Right lung (tissue), 2 donors: ENCODE measurements at regions not wholly inside any gene's neighbourhood (a gene's known extent, or its start where the extent isn't known, plus 50 kb on each side); places are given as distances from the start of the nearest gene placed in this dataset.
"Not testable (repeated sequence)": the region's sequence is repeated elsewhere in the genome, so short reads cannot be mapped to it uniquely, and the experiment has no call there.

Source experiments
- DNase-seq, 2 donors: peaks; one replicate each; pipeline ENCODE4 v3.0.0-alpha.2; 2013

DNA sequence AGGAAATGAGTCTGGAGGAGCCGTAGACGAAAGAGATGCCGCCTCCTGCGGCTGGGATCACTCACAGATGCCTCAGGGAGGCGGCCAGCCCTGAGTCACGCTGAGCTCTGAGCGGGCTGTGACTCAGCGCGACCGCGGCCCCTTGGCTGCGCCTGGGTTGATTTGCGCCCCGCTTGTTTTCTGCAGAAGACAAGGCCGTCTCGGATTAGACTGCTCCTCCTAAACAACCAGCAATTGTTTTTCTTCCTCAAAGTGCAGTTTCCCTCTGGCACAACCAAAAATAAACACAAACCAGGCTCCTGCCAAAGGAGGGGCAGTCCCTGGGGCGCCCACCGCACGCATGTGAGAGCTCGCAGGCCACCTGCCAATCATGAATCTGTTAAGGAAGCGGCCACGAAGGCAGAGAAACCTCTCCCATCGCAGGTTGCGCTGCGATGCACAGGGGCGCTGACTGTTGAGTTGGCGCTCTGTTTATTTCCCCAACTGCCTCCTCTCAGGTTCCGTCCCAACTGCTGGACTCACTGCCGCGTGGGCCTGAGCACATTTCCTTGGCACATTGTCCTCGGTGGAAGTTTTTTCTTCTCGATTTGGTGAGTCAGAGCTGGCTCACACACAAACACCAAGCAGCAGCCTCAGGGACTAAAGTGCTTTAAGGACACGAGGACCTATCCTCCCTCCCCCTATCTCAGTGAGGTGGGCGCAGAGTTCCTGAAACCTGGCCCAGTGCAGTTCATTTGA is 85.2 kb upstream of the NDUFV2 start:
- DNase-seq, result no peak

DNA sequence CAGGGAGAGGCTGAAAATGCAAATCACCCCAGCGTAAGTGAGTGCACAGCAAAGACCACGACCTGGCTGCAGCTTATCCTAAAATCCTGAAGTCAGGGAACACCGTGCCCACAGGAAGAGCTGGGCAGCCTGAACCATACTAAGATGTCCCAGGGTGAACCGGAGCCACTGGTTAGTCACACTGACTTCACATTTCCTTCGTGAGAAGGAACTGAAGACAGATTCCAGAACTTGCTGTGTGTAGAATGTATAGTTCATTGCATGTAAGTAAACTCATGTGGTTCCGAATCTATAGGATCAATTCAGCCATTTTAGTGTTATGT is 84.6 kb upstream of the NDUFV2 start:
- no peak for DNase-seq

DNA sequence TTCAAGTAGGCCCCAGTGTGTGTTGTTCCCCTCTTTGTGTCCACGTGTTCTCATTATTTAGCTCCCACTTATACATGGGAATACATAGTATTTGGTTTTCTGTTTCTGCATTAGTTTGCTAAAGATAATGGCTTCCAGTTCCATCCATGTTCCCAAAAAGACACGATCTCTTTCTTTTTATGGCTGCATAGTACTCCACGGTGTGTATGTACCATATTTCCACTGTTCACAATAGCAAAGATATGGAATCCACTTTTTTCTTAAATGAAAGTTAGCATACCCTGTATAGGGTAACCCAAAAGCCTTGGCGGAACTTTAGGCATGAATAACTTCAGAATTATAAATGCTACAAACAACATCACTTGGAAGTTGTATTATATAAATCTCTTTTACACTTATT is 83.4 kb upstream of the NDUFV2 start:
- DNase-seq, result no peak

DNA sequence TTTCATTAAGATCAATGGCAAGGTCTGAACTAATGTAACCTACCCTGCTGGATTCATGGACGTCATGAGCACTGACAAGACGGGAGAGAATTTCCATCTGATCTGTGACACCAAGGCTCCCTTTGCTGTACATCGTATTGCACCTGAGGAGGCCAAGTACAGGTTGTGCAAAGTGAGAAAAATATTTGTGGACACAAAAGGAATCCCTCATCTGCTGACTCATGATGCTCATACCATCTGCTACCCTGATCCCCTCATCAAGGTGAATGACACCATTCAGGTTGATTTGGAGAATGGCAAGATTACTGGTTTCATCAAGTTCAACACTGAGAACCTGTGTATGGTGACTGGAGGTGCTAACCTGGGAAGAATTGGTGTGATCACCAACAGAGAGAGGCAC is 82.3 kb upstream of the NDUFV2 start:
- no peak for DNase-seq

DNA sequence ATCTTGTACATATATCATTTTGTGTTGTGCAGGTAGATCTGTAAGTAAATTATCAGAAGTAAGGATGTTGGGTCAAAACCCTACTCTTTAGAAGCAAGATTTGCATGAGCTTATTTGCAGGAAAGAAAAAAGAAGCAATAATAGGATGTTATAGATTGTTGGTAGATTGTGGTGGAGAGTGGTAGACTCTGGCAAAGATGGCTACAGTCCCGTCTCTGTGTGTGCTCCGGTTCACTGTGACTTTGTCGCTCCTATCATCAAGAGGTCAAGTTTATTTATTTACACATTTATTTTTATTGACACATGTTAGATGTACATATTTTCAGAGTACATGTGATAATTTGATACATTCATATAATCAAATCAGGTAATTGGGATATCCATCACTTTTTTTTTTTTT is 81.0 kb upstream of the NDUFV2 start:
- no peak for DNase-seq

DNA sequence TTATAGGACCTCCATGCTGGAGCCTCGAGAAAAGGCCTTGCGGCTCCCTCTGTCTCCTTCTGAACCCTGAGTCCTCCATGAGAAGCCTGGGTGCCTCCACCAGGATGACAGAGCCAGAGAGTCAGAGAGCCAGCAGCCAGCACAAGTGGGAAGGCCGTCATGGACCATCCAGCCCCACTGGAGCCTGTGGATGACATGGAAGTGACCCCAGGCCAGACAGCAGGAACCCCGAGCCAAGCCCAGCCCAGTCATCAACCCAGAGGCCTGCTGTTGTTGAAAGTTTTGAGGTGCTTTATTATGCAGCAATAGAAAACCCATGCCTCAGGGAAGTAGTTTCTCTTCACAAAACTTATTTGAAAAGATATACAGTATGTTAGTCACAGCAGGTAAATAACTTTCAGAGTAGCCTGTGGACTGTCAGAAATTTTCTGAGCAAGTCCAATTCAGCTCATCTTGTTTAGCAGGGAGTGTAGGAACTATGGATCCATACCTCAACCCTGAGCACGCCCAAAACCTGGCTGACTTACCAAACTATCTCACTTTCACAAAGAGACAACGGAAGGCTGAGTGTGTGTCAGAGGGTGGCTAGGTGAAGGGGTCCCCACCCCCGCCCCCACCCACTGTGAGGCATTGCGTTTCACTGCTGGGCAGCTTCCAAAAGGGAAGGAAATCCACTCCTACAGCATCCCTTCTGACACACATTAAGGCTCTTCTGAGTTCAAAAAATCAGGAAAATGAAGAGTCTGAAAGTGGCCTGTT is 79.9 kb upstream of the NDUFV2 start:
- no peak for DNase-seq

DNA sequence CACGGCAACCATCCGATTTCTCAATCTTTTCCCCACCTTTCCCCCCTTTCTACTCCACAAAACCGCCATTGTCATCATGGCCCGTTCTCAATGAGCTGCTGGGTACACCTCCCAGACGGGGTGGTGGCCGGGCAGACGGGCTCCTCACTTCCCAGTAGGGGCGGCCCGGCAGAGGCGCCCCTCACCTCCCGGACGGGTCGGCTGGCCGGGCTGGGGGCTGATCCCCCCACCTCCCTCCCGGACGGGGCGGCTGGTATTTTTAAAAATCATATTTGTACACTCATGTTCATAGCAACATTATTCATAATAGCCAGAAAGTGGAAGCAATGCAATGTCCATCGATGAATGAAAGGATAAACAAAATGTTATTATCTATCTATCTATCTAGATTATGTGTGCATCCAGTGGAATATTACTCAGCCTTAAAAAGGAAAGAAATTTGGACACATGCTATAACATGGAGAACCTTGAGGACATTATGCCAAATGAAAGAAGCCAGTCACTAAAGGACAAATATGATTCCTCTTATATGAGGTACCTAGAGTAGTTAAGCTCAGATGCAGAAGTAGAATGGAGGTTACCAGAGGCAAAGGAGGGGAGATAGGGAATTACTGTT is 78.4 kb upstream of the NDUFV2 start:
- not testable (repeated sequence) for DNase-seq

DNA sequence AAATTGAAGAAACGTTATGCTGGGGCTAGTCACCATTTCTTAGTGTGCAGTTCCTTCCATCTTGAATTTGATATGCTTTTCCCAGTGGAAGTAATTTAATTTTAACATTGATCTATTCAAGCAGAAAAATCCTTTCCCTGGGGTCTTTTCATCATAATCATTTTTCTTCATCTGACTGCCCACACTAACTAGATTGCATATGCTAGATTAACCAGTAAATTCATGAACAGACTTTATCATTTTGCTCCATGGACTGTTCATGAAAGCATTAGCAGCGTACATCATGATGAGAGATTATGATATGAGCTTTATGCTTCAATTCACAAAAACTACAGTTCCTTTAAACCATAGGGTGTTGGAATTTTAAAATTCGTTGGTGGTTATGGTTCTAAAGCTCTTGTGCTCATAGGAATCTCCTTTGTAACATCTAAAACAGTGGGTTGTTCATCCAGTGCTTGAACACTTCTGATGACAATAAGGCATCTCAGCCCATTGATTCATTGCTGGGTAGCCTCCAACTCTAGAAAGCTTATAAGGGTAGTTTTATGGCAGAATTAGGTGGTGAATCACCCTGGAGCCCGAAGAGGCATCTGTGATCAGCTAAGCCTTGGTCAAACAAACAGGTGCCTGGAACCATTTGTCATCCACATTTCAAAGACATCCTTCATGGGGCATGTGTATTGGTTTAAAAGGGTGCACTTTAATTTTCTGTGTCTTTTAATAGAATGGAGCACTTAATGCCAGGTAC is 77.2 kb upstream of the NDUFV2 start:
- no peak for DNase-seq

DNA sequence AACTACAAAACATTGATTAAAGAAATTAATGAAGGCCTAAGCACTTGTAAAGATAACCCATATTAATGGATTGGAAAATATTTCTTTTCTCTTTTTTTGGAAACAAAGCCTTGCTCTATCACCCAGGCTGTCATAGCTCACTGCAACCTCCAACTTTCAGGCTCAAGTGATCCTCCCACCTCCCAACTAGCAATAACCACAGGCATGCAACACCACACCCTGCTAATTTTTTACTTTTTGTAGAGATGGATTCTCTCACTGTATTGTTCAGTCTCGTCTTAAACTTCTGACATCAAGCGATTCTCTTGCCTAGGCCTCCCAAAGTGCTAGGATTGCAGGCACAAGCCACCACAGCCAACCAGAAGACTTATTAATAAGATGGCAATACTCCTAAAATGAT is 73.4 kb upstream of the NDUFV2 start:
- no peak for DNase-seq

DNA sequence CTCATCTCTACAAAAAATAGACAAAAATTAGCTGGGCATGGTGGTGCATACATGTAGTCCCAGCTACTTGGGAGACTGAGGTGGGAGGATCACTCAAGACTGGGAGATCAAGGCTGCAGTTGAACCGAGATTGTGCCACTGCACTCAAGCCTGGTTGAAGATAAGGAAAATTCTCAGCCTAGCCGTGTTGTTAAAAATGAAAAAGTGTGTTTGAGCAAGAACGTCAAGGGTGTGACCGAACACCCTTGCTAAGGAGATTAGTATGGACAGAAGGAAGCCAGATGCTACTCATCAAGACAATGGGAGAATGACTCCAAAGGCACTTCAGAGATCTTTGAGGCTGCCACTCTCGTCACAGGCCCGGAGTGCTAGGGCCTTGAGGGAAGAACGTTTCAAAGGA is 70.0 kb upstream of the NDUFV2 start:
- DNase-seq, result no peak

DNA sequence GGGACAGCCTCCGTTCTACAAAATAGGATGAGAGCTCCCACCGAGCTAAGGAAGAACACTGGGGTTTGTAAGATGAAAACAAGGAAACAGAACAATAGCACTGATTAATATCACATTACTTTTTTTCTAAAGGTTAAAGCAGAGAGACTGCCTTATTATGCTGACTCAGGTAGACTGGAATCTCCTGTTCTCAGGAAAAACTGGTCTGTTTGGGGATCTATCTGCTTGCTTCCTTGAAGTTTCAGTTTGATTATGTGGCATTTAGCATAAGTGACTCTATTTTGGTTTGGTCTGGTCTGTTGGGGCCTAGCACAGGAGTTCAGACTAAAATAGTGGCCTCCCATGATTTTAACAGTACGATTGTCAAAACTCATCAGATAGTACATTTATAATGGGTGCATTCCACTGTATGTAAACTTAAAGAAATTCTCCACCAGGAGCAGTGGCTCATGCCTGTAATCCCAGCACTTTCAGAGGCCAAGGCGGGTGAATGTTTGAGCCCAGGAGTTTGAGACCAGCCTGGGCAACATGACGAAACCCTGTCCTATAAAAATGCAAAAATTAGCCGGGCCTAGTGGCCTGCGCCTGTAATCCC is 64.1 kb upstream of the NDUFV2 start:
- DNase-seq, result no peak

DNA sequence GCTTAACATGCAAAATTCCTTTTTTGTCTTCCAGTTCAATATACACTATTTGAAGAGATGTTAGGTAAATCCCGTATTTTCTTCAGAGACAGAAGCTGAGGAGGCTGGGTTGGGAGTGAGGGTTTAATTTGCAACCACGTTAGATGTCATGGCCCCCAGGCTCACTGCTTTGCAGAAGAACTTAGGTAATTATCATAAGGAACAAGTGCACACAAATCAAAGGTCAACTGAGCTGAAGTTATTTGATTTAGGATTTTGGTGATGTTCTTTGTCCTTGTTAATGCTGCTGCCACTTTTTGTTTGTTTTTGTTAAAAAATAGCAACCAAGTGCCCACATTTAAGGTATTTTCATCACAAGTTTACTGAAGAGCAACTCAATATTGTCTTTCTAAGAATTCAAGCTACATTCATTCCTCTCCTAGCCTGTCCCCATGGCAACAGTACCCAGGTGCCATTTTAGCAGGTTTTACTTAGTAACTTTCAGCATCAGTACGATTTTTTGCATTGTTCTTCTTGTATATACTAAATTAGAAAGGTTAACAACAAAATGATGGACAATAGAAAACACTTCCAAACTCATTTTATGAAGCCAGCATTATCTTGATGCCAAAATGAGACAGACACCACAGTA is 62.9 kb upstream of the NDUFV2 start:
- DNase-seq, result no peak

DNA sequence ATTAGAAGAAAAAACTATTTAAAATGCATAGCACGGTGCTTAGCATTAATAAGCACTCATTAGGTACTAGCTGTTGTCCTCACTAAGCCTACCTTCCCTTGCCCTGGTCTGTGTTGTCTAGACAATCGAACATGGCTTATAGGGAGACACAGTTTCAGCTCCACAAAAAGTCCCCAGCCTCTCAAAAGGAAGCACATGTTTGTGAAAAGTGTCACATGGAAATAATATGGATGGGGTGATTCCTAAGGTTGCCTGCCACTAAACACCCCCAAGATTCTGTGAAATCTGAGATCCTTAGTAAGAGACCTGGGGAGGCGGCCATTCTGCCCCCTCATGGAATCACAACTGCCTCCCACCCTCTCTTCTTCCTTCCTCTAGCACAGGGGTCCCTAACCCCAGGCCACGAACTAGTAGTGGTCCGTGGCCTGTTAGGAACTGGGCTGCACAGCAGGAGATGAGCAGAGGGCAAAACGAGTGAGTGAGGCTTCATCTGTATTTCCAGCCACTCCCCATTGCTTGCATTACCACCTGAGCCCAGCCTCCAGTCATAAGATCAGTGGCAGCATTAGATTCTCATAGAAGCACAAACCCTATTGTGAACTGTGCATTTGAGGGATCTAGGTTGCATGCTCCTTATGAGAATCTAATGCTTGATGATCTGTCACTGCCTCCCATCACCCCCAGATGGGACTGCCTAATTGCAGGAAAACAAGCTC is 59.6 kb upstream of the NDUFV2 start:
- DNase-seq, result no peak

DNA sequence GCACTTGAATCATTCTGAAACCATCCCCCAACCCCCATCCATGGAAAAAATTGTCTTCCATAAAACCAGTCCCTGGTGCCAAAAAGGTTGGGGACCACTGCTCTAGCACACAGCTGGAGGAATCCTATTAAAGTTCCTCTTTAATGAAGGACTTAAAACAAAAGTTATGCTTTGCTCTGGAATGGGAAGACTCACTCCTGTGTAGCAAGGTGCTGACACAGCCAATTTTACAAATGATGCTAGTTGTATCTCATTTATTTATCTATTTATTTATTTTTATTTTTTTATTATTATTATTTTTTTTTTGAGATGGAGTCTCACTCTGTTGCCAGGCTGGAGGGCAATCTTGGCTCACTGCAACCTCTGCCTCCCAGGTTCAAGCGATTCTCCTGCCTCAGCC is 58.9 kb upstream of the NDUFV2 start:
- no peak for DNase-seq

DNA sequence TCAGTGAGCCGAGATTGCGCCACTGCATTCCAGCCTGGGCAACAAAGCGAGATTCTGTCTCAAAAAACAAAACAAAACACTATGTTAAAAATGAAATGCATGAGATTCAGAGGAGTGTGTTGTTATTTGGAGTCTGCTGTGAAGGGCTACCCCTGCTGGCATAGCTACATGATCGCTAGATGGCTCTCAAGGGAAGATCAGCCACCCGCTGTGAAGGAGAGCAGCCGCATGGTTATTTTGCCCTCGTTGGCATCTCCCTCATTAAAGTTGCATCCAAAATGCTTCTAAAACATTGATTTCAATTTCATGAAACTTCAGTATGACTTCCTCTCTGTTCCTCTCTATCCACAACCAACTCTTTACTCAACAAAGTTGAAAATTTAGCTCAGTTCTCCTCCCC is 54.8 kb upstream of the NDUFV2 start:
- DNase-seq, result no peak

DNA sequence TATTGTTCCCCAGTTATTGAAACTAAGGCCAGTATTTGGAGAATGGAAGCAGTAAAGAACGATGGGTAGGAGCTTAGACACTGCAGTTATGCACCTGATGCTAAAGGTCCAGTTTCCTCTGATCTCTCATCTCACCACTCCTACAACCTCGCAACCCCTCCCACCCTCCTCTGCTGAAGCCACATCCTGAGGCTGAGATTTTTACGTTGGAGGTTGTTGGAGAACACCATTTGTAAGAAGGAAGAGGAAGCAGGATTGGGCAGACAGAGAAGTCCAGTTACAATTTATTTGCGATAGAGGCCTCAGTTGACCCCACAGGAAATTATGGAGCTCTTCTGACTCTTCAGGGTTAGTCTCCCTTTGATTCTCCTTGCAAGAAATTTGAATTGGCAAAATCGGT is 54.3 kb upstream of the NDUFV2 start:
- DNase-seq, result no peak

DNA sequence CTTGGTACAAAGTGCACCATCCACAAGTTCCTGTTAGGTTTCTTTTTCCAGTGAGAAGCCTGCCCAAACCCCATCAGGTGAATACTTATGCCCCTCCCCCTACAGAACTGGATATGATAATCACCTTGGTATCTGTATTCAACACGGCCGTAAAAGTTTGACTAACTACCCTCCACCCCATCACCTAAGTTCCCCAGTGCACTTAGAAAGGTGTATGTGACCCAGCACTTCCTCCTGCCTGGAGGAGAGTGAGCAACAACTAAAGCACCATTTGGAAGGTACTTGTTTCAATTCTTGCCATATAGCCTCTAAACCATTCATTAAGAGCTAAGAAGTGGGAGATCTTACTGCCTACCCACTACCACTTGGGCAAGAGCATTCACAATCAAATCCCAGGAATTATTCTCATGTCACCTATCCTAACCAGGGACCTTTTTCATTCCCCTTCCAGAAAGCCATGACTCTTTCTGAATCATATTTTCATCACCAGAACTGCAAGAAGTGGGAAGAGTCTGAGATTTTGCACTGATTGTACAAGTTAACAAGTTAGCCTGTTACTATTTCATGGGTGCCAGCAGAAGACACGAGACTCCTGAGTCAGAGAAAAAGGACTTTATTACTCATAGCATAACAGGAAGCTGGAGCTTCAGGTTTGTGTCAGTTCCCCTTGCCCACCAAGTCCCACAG is 53.5 kb upstream of the NDUFV2 start:
- no peak for DNase-seq

DNA sequence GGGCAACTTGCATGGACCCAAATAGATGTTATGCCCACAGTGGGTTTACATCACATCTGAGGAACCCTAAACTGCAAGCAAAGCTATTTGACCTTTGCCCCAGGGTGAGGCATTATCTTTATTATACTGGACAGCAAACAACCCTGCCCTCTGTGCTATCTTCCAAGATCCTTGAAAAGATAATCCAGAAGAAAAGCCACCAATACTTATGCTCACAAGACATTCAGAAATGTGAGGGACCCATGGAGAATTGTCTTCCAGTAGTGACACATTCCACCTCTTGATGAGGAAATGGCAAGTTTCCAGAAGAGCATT is 53.0 kb upstream of the NDUFV2 start:
- no peak for DNase-seq

DNA sequence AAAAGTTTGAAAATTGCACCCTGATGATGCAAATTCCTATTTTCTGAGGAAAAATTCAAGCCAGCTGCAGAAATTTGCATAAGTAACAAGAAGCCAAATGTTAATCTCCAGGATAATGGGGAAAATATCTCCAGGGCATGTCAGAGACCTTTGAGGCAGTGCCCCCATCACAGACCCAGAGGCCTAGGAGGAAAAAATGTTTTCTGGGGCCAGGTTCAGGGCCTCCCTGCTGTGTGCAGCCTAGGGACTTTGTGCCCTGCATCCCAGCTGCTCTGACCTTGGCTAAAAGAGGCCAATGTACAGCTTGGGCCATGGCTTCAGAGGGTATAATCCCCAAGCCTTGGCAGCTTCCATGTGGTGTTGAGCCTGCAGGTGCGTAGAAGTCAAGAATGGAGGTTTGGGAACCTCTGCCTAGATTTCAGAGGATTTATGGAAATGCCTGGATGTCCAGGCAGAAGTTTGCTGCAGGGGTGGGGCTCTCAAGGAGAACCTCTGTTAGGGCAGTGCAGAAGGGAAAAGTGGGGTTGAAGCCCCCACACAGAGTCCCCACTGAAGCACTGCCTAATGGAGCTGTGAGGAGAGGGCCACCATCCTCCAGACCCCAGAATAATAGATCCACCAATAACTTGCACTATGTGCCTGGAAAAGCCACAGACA is 51.7 kb upstream of the NDUFV2 start:
- not testable (repeated sequence) for DNase-seq
